Upper lobe of left lung (tissue), 4 donors: ENCODE measurements at regions not wholly inside any gene's neighbourhood (a gene's known extent, or its start where the extent isn't known, plus 50 kb on each side); places are given as distances from the start of the nearest gene placed in this dataset.
A peak's percentile ranks its signal among the peaks of the same experiment; 100 is the strongest.

Experiments
- CTCF ChIP-seq, 6 experiments: fragments of 450-650 bp in 4 of 6; fragments of 200-600 bp in 2 of 6; sonication (generic) in 2 of 6; IDR thresholded peaks; one replicate each; pipeline ENCODE4 v1.5.1; 2016 to 2019; ENCODE audit warnings: antibody characterized with exemption in 6 of 6
- POLR2A ChIP-seq, 4 donors: fragments of 450-650 bp; IDR thresholded peaks; one replicate each; pipeline ENCODE4 v1.5.1; 2016 to 2017; ENCODE audit warnings: antibody characterized with exemption in 4 of 4, mild to moderate bottlenecking in 2 of 4
- POLR2AphosphoS5 ChIP-seq, 2 donors: sonication (generic); formaldehyde crosslinking; IDR thresholded peaks; one replicate each; pipeline ENCODE4 v1.5.1; 2017; ENCODE audit warnings: antibody characterized with exemption in 2 of 2

- TF ChIP-seq CTCF (IDR thresholded peaks at IDR 0.05) (peak in 1 of 6 experiments; percentile 15), POLR2AphosphoS5 (IDR thresholded peaks at IDR 0.05) (no peak), POLR2A (IDR thresholded peaks at IDR 0.05) (no peak)
Observed at GRCh38 chr18:33495278-33495677, 54.8 kb upstream of the CCDC178 start.
